ENCODE measurements at regions not wholly inside any gene's neighbourhood (a gene's known extent, or its start where the extent isn't known, plus 50 kb on each side); places are given as distances from the start of the nearest gene placed in this dataset.

DNA sequence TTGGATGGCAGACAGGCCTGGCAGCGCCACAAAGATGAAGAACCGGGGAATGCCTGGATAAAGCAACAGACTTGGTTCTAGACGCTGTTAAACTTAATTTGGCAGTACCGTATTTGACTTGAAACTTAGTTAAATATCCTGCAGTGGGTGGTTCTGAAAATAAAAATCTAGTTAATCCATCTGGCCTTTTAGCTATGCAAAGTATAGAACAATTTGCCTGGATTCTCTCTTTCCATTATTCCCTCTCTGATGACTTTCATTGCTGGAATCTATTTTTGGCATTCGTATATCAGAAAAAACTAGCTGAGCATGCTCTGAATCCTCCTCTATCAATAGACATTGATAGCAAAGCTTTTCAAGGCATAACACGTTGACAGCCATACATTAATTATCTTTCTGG lies 203.6 kb downstream of the MACC1 start:
- H3K4me1 ChIP-seq (ENCODE audit: control insufficient read depth, insufficient read depth, low read length) = no peaks in the 10 kb centered on the region
- ChIA-PET POLR2A (no interaction called here), CTCF (interaction anchor here (0.6 kb wide), 1 partner anchor 1240 kb away, joined by 5 read pairs; no protein-coding TSS in a partner anchor)
- no peaks in the 10 kb centered on the region for H3K9me3 ChIP-seq (ENCODE audit: control insufficient read depth, insufficient read depth, low read depth, low read length)
- TF ChIP-seq ZNF211 (tag by site-specific recombination; IDR thresholded peaks at IDR 0.05; ENCODE audit: low read depth) = no peak
- TF ChIP-seq ZNF621 (tag by site-specific recombination; IDR thresholded peaks at IDR 0.05) = no peak
- no peak for TF ChIP-seq KLF16 (tag by site-specific recombination; IDR thresholded peaks at IDR 0.05)
- no peak for TF ChIP-seq ZNF394 (tag by site-specific recombination; IDR thresholded peaks at IDR 0.05; ENCODE audit: borderline replicate concordance)
- TF ChIP-seq, protein P1, sequence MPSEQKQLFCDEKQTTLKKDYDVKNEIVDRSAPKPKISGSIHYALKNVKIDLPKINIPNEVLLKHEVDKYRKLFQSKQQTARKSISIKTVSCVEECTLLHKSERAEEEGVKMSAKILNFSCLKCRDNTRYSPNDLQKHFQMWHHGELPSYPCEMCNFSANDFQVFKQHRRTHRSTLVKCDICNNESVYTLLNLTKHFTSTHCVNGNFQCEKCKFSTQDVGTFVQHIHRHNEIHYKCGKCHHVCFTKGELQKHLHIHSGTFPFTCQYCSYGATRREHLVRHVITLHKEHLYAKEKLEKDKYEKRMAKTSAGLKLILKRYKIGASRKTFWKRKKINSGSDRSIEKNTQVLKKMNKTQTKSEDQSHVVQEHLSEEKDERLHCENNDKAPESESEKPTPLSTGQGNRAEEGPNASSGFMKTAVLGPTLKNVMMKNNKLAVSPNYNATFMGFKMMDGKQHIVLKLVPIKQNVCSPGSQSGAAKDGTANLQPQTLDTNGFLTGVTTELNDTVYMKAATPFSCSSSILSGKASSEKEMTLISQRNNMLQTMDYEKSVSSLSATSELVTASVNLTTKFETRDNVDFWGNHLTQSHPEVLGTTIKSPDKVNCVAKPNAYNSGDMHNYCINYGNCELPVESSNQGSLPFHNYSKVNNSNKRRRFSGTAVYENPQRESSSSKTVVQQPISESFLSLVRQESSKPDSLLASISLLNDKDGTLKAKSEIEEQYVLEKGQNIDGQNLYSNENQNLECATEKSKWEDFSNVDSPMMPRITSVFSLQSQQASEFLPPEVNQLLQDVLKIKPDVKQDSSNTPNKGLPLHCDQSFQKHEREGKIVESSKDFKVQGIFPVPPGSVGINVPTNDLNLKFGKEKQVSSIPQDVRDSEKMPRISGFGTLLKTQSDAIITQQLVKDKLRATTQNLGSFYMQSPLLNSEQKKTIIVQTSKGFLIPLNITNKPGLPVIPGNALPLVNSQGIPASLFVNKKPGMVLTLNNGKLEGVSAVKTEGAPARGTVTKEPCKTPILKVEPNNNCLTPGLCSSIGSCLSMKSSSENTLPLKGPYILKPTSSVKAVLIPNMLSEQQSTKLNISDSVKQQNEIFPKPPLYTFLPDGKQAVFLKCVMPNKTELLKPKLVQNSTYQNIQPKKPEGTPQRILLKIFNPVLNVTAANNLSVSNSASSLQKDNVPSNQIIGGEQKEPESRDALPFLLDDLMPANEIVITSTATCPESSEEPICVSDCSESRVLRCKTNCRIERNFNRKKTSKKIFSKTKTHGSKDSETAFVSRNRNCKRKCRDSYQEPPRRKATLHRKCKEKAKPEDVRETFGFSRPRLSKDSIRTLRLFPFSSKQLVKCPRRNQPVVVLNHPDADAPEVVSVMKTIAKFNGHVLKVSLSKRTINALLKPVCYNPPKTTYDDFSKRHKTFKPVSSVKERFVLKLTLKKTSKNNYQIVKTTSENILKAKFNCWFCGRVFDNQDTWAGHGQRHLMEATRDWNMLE (tag by site-specific recombination; conservative IDR thresholded peaks at IDR 0.05; ENCODE audit: low read depth) = no peak
- no peak for TF ChIP-seq ZNF292 (tag by site-specific recombination; IDR thresholded peaks at IDR 0.05; ENCODE audit: borderline replicate concordance, low read depth)
- TF ChIP-seq ZNF248 (tag by site-specific recombination; IDR thresholded peaks at IDR 0.05) = no peak
- no peak overlapping the region for H3K27ac ChIP-seq (ENCODE audit: extremely low read depth, low read depth, low read length)
- H3K36me3 ChIP-seq (ENCODE audit: control insufficient read depth in 2 of 2, insufficient read depth in 1 of 2, low read length in 2 of 2) = no peaks in the 10 kb centered on the region
- H3K4me3 ChIP-seq (ENCODE audit: low read depth, low read length) = no peak overlapping the region

DNA sequence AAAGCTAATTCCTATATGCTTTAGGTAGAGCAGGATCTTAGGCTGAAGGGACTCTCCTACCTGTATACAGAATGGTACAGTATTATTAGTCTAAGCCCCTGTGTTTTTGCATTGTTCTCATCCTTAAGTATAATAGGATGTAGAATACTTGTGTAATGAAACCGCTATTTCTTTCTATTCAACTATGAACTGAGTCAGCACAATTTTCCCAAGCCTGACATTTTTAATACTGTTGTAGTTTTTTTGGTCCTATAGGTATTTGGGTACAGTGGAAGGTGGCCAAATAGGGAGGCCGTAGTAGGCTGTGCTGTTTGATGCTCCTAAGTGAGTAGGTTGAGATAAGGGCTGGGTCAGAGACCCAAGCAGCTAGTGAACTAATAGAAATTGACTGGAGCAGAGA lies 205.1 kb downstream of the MACC1 start:
- Histone ChIP-seq H3K4me1 (ENCODE audit: control insufficient read depth, insufficient read depth, low read length) (no peaks in the 10 kb centered on the region), H3K9me3 (ENCODE audit: control insufficient read depth, insufficient read depth, low read depth, low read length) (no peaks in the 10 kb centered on the region), H3K27ac (ENCODE audit: extremely low read depth, low read depth, low read length) (no peak overlapping the region), H3K4me3 (ENCODE audit: low read depth, low read length) (no peak overlapping the region), H3K36me3 (ENCODE audit: control insufficient read depth in 2 of 2, insufficient read depth in 1 of 2, low read length in 2 of 2) (no peaks in the 10 kb centered on the region)
- CTCF ChIA-PET = interaction anchor here (0.7 to 1.0 kb wide), 2 partner anchors 258 to 268 kb away, joined by 3 read pairs; no protein-coding TSS in a partner anchor
- POLR2A ChIA-PET = no interaction called here
- TF ChIP-seq, protein P2, sequence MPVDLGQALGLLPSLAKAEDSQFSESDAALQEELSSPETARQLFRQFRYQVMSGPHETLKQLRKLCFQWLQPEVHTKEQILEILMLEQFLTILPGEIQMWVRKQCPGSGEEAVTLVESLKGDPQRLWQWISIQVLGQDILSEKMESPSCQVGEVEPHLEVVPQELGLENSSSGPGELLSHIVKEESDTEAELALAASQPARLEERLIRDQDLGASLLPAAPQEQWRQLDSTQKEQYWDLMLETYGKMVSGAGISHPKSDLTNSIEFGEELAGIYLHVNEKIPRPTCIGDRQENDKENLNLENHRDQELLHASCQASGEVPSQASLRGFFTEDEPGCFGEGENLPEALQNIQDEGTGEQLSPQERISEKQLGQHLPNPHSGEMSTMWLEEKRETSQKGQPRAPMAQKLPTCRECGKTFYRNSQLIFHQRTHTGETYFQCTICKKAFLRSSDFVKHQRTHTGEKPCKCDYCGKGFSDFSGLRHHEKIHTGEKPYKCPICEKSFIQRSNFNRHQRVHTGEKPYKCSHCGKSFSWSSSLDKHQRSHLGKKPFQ (tag by site-specific recombination; IDR thresholded peaks at IDR 0.05) = no peak
- TF ChIP-seq BCL11B (tag by site-specific recombination; IDR thresholded peaks at IDR 0.05; ENCODE audit: low read depth) (no peak), SETDB1 (IDR thresholded peaks at IDR 0.05; ENCODE audit: insufficient read length, low read length) (no peak), ZNF544 (tag by site-specific recombination; IDR thresholded peaks at IDR 0.05) (no peak), ZNF157 (tag by site-specific recombination; IDR thresholded peaks at IDR 0.05) (no peak), OVOL3 (tag by site-specific recombination; IDR thresholded peaks at IDR 0.05) (no peak), BCL11A (tag by site-specific recombination; IDR thresholded peaks at IDR 0.05; ENCODE audit: low read depth) (no peak), ZNF843 (tag by site-specific recombination; IDR thresholded peaks at IDR 0.05) (no peak), KLF1 (tag by site-specific recombination; IDR thresholded peaks at IDR 0.05) (no peak)
- TF ChIP-seq, protein P3, sequence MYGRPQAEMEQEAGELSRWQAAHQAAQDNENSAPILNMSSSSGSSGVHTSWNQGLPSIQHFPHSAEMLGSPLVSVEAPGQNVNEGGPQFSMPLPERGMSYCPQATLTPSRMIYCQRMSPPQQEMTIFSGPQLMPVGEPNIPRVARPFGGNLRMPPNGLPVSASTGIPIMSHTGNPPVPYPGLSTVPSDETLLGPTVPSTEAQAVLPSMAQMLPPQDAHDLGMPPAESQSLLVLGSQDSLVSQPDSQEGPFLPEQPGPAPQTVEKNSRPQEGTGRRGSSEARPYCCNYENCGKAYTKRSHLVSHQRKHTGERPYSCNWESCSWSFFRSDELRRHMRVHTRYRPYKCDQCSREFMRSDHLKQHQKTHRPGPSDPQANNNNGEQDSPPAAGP (tag by site-specific recombination; IDR thresholded peaks at IDR 0.05) = no peak
- TF ChIP-seq, protein P4, sequence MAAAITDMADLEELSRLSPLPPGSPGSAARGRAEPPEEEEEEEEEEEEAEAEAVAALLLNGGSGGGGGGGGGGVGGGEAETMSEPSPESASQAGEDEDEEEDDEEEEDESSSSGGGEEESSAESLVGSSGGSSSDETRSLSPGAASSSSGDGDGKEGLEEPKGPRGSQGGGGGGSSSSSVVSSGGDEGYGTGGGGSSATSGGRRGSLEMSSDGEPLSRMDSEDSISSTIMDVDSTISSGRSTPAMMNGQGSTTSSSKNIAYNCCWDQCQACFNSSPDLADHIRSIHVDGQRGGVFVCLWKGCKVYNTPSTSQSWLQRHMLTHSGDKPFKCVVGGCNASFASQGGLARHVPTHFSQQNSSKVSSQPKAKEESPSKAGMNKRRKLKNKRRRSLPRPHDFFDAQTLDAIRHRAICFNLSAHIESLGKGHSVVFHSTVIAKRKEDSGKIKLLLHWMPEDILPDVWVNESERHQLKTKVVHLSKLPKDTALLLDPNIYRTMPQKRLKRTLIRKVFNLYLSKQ (tag by site-specific recombination; IDR thresholded peaks at IDR 0.05; ENCODE audit: borderline replicate concordance) = no peak
- TF ChIP-seq, protein P5, sequence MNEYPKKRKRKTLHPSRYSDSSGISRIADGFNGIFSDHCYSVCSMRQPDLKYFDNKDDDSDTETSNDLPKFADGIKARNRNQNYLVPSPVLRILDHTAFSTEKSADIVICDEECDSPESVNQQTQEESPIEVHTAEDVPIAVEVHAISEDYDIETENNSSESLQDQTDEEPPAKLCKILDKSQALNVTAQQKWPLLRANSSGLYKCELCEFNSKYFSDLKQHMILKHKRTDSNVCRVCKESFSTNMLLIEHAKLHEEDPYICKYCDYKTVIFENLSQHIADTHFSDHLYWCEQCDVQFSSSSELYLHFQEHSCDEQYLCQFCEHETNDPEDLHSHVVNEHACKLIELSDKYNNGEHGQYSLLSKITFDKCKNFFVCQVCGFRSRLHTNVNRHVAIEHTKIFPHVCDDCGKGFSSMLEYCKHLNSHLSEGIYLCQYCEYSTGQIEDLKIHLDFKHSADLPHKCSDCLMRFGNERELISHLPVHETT (tag by site-specific recombination; IDR thresholded peaks at IDR 0.05) = no peak
- TF ChIP-seq, protein P6, sequence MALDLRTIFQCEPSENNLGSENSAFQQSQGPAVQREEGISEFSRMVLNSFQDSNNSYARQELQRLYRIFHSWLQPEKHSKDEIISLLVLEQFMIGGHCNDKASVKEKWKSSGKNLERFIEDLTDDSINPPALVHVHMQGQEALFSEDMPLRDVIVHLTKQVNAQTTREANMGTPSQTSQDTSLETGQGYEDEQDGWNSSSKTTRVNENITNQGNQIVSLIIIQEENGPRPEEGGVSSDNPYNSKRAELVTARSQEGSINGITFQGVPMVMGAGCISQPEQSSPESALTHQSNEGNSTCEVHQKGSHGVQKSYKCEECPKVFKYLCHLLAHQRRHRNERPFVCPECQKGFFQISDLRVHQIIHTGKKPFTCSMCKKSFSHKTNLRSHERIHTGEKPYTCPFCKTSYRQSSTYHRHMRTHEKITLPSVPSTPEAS (tag by site-specific recombination; IDR thresholded peaks at IDR 0.05) = no peak
- TF ChIP-seq, protein P7, sequence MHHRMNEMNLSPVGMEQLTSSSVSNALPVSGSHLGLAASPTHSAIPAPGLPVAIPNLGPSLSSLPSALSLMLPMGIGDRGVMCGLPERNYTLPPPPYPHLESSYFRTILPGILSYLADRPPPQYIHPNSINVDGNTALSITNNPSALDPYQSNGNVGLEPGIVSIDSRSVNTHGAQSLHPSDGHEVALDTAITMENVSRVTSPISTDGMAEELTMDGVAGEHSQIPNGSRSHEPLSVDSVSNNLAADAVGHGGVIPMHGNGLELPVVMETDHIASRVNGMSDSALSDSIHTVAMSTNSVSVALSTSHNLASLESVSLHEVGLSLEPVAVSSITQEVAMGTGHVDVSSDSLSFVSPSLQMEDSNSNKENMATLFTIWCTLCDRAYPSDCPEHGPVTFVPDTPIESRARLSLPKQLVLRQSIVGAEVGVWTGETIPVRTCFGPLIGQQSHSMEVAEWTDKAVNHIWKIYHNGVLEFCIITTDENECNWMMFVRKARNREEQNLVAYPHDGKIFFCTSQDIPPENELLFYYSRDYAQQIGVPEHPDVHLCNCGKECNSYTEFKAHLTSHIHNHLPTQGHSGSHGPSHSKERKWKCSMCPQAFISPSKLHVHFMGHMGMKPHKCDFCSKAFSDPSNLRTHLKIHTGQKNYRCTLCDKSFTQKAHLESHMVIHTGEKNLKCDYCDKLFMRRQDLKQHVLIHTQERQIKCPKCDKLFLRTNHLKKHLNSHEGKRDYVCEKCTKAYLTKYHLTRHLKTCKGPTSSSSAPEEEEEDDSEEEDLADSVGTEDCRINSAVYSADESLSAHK (tag by site-specific recombination; IDR thresholded peaks at IDR 0.05) = no peak

Data from HEK293 (cell line).